IPS-NIHi11 (cell line): ENCODE measurements at regions not wholly inside any gene's neighbourhood (a gene's known extent, or its start where the extent isn't known, plus 50 kb on each side); places are given as distances from the start of the nearest gene placed in this dataset.

Experiments
- DNase-seq: peaks from one replicate; pipeline ENCODE4 v3.0.0; 2012; ENCODE audit warnings: mixed read lengths, low spot score

DNA sequence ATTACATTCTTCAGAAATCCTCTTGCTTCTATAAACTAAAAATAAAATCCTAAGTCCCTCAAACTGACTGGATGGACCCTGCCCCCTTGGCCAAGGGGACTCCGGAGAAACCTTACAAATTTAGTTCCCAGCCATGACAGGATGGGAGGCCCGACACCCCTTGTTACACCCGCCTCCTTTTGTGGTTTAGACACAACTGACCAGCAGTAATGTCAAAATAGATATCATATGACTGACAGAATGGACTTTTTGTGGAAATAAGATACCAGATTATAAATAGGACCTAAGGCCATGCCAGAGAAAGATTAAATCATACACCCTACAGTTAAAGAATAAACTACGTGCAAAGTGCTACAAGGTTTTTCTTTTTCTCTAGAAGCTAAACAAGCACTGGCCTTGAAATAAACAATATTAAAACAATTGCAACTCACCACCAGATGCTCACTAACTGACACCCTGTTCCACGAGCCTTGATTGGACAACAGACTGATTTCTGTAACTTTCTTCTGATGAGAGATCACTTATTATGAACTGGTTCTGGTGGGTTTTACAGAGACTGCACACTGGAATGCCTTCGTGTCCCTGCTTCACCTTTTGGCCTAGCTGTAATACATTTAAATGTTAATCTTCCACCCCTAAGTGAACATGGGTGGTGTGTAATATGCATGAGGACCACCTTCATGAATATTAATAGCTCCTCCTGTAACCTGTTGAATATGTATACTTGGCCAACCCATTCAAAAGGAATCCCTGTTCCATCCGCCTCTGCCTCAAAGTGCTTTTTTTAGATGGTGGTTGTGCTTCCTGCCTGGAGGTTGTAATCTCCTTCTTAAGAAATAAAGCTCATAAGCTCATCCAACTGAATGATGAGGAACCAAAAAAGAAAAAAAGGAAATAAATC, 99.6 kb downstream of the ODF2L start:
- DNase-seq: no peak

DNA sequence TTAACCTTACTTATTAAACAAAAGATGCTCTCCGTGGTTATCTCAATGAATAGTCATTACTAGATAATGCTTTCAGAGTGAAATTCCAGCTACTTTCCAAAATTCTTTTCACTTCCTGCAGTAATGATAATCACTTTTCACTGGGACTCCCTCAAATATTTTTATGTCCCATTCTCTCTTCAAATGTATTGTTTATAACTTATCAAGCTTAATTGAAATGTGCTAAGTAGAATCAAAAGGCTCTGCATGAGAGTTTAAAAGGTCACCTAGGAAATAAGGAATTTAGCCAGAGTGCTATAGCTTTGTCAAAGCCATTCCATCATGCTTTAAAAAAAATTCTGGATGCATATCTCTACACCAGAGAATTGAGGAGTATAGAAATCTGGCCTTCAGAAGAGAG, 106.4 kb downstream of the ODF2L start:
- DNase-seq: no peak

DNA sequence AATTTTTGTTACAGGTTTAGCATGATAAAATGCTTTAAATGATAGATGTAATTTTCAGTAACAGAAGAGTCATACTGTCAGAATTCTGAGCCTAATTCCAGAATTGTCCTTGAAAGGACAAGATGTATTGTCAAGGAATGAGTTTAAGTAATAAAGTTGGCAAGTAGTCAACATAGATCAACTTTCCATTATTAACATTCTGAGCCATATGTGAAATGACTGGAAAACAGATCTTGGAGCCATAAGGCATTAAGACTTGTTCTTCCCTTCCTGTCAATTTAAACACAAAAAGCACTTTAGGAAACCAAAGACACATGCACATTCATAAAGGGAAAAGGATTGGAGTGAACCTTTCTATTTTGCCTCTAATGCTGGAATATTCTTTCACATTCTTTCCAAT, 107.0 kb downstream of the ODF2L start:
- no peak for DNase-seq

DNA sequence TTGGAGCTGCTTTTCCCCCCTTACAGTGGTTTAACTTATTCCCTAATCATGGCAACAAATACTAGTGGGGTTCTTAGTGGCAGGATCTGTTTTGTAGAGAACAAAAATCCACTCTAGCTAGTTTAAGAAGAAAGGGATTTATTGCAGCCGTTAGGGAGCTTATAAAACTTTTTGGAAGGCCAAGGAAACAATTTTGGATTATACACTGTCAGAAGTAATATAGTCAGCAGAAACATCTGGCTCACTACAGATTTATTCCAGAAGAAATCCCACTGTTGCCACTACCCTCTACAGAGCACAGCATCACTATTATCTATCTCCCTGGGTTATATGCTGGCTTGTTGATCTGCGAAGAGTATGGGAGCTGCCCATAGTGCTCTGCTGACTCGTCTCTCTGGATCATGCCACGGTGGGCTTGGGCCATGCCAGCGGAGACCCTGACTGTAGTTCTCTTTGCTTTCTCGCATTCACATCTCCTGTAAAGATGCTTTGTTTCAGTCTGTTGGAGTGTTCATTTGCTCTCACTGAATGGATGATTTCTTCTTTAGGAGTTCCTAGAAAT, 107.5 kb downstream of the ODF2L start:
- DNase-seq: no peak

DNA sequence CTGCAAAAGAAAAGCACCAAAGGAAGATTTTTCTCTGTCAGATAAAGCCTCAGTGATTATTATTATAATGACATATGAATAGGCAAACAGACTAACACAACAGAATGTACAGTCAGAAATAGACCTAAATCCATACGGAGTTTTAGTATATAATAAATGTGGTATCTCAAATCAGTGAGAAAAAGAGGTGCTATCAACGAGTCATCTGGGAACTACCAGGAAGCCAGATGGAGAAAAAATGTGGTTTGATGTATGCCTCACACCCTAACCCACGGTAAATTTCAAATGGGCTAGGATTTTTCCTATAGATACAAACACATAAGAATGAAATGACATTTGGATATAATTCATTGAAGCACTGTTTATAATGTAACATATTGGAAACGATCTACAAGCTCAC, 110.3 kb downstream of the ODF2L start:
- DNase-seq: no peak

DNA sequence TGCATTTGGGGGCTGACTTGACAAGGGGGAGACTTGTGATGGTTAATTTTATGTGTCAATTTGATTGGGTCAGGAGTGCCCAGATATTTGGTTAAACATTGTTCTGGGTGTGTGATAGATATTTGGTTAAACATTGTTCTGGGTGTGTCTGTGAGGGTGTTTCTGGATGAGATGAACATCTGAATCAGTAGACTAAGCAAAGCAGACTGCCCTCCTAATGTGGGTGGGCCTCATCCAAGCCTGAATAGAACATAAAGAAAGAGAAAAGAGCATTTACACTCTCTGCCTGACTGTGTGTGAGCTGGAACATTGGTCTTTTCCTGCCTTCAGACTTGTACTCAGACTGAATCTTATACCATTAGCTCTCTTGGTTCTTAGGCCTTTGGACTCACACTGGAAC, 113.5 kb downstream of the ODF2L start:
- DNase-seq: no peak

DNA sequence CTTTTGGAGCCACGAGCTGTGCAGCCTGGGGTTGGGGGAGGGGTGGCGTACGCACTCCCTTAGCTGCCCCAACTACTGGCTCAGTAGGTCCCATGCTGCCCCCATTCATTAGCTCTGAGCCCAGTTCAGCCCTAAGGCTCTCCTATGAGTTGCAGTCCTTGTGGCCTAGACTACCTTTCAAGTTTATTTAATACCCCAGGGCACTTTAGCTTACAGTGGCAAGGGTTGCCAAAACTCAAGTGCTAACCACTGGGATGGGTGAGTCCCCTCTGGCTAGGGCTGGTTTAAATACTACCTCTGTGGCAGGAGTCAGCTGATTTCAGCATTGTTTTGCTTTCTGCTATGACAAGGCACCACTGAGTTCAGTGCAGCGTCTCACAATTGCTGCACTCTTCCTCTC, 118.2 kb downstream of the ODF2L start:
- no peak for DNase-seq

DNA sequence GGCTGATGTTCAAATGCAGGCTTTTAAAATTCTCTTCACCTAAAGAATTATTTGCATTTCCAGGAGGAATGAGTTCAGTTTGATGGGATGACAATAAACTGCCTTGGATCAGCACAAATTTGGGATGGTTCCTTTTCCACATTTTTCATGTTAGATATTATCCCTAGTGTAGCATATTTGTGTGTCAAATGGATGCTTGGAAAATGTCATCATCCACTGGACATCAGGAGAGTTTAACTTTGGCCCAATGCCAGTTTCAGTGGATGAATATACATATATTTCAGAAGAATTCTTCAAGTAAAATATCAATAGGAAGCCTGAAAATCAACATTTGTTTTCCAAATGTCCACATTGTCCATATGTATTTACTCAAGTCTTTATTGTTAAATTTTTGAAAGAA, 116.5 kb upstream of the COL24A1 start:
- no peak for DNase-seq

DNA sequence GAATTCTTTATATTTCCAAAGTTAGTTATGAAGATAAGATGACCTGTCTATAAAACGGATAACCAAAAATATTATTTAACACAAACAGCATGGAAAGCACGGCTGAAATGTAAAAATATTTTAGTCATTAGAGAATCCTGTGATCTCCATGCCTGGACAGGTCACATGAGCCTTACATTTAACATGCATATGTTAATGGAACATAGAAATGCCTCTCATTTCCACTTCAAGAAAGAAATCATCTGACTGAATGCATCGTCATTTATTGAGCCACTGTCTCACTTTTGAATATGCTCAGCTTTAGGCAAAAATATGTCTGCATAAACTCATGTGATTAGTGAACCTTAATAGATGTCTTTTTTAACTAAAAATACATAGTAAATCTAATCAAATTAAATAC, 115.5 kb upstream of the COL24A1 start:
- no peak for DNase-seq

DNA sequence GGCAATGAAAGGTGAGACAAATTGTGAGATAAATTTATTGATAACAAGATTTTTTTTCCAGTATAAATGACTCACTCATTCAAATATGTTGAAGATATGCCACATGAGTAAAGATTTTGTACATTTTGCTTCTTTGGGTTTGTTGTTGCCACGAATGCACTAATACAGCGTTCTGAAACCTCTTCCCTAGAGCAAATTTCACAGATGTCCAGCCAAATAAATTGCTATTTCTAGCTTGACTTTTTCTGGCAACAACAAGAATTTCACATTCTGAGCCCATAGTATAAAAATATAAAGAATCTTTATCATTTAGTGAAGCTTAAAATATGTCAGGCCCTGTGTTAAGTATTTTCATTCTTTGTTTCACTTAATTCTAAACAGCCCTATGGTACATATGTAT, 114.5 kb upstream of the COL24A1 start:
- DNase-seq: no peak

DNA sequence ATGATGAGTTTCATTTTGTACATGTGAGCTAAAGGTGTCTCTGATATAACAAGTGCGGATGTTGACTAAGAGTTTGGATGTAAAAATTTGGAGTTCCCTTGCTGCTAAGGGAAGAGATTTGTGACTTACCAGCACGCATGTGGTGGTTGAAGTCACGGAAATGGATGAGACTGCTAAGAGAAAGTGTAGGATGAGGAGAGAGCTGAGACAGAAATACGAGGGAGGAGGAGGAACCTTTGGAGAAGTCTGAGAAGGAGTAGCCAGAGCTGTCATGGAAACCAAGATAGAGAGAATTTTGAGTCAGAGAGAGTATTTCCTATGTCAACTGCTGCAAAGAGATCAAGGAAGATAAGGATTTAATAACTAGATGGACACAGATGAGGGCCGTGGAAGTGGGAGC, 106.5 kb upstream of the COL24A1 start:
- DNase-seq: no peak

DNA sequence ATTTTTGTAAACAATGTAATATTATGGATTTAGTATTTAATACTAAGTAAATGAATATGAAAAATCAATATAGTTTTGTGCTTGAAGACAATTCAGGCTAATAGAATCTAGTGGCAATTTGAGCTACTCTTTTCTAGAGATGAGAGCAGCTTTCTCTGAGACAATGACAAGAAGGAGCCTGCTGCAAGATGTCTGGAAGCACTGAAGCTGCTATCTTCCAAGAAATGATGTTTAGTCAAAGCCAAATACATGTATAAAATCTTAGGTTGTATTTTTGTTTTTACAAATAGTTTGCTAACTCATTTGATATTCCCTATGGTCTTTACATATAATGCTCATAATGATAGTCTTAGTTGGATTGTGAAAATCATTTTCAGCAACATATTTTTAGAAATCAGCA, 103.9 kb upstream of the COL24A1 start:
- no peak for DNase-seq

DNA sequence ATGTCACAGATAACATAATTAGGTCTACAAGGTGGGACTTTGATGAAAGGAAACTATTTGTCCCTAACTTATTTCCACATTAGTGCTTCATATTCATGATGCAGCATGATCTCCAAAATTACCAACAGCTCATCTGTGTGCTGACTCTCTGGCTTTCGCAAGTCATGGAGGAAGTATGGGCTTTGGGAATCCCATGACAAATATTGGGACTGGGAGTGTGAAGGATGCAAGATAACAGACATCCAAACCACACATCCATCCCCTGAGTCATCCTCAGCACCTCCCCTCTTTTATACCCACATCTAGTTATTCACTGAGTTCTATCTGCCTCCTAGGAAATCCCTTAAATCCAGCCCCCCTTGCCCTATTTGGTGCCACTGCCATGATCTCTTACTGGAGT, 102.8 kb upstream of the COL24A1 start:
- DNase-seq: no peak

DNA sequence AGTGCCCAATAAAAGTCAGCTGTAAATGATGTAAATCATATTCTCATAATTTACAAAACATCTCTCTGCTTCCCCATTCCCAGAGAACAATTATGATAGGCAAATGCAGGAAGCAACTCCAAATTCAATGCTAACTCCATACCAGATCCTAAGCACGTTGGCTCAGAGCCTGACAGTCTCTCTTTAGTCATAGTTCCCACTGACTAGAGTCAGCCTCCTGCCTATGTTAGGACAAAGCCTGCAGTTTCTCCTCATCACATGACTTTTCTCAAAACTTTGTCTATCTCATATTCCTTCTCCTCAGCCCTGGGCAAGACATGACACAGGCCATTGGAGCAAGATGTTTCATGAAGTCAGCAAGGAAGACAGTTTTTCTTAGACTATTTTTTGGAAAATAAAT, 101.5 kb upstream of the COL24A1 start:
- no peak for DNase-seq

DNA sequence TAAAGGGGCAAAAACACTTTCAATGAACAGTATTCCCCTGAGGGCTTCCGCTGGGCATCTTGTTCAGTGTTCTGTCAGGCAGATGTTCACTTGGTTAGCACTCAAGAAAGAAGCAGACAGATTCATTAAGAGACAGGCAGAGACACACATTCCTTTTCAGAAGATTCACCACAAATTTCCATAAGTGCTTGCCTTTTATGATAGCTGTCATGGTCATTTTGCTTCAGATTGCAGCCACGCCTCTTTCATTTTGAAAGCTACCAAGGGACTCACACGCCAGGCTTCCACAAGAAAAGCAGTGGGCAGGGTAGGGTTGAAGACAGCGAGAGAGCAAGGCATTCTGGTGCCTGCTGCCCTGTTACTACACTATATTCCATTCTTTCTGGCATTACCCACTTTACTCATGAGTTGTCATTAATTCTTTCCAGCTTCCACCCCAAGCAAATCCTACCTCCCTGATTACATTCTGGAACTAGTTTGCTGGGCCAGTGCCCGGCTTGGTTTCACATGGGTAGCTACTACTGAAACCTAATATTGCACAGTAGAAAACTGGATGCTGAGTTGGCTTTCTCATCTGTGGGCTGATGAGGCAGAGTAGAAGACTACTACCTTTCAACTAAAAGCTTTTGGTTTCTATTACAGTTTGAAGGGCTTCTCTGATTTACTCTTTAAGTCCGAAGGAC, 91.2 kb upstream of the COL24A1 start:
- DNase-seq: peak; percentile 26

DNA sequence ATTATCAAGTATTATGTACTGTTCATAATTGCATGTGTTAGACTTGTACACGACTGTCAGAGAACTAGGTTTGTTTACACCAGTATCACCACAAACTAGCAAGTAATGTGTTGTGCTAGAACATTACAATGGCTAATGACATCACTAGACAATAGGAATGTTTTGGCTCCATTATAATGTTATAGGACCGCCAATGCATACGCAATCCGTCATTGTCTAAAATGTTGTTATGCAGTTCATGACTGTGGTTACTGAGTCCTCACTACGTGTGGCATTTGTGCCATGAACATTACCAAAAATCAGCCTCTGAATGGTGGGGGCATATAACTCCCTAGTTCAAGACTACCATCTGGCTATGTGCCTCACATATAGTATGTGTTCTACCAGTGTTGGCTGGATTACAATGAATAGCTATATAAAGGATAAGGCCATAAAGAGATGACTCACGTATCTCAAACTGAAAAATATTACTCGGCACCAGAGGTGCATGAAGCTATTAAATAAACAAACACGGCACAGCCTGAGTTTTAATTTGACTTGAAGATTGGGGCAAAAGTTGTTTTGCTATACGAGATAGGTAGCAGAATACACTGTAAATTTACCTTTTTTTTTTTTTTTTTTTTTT, 89.1 kb upstream of the COL24A1 start:
- DNase-seq: no peak

DNA sequence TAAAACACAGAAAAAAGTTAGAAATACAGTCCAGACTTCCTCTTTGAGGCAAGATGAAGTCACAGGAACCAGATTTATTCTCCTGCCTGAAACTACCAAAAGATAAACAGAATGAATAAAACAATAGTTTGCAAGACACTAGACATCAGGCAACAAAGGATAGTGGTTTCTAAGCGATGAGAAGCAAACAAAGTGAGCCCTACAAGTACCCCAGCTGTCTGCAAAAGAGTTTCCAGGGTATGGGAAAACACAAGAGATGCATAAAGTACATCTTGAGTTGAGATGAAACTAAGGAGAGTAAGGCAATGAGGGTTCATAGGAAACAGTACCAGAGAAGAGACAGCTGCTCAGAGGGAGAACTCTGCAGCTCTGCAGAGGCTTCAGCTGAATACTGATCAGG, 83.3 kb upstream of the COL24A1 start:
- no peak for DNase-seq

DNA sequence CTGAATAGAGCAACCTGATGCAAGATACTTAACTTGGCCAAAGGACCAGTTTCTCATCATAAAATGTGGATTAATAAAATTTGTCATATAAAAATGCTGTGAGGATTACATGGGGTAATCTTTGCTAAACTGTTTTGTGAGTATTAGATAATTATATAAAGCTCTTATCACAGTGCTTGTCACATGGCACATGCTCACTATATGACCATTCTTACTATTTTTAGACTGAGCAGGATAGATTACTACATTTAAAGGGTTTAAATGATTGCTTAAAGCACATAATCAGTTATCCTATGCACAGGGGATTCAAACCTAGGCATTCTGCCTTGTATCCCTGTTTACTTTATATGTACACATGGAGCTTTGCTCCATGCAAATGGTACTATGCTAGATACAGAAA, 82.9 kb upstream of the COL24A1 start:
- no peak for DNase-seq

DNA sequence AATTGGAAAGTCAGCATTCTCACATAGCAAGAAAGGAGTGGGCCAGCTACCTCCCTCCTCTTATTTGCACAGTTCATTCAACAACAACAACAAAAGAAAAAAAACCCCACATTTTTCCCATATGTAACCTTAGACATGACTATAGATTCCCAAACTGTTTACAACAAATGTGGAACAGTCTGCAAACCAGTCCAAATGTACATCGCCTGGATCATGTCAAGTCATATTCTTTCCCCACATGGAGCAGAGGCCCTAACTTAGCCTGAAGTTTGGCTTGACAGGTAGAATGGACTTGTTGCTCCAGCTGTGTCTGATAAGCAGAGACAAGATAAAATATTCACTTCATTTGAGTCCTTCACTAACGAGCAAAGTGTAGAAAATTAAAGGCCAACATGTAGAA, 81.7 kb upstream of the COL24A1 start:
- no peak for DNase-seq

DNA sequence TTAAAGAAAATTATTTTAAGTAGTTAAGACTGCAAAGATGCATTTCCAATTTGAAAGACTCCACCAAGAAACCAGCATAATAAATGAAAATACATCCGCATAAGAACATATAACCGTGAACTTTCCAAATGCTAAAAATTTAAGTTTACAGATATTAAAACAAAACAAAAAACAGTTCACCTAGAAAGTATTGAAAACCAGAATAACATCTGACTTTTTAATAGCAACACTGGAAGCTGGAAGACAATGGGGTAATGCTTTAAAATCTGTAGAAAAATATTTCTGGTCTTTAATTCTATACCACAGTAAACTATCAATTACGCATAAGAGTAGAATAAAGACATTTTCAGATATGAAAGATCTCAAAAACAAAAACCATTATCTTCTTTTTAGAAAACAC, 79.3 kb upstream of the COL24A1 start:
- DNase-seq: no peak

DNA sequence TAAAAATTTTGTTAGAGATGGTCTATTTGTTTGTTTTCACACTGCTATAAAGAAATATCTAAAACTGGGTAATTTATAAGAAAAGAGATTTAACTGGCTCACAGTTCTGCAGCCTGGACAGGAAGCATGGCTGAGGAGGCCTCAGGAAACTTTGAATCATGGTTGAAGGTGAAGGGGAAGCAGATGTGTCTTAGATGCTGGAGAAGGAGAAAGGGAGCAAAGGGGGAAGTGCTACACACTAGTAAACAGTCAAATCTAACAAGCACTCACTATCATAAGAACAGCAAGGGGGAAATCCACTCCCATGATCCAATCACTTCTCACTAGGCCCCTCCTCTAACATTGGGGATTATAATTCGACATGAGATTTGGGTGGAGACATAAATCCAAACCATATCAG, 76.8 kb upstream of the COL24A1 start:
- no peak for DNase-seq

DNA sequence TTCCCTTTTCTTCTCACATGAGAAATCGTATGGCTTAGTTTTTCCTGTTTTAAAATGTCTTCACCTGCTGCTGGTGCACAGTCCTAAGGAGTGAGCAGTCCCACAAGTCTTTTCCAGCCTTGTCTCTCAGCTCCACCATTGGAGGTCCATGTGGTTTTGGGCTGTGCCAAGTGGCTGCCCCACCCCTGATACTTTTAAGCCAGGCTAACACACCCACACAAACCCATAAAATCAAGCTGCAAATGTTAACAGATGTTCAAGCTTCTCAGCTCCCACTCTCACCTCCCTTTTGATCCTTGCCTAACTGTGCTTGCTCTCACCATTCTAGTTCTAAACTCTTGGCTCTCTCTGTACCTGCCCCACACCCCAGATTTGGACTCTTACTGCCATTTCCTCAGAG, 74.5 kb upstream of the COL24A1 start:
- DNase-seq: no peak

DNA sequence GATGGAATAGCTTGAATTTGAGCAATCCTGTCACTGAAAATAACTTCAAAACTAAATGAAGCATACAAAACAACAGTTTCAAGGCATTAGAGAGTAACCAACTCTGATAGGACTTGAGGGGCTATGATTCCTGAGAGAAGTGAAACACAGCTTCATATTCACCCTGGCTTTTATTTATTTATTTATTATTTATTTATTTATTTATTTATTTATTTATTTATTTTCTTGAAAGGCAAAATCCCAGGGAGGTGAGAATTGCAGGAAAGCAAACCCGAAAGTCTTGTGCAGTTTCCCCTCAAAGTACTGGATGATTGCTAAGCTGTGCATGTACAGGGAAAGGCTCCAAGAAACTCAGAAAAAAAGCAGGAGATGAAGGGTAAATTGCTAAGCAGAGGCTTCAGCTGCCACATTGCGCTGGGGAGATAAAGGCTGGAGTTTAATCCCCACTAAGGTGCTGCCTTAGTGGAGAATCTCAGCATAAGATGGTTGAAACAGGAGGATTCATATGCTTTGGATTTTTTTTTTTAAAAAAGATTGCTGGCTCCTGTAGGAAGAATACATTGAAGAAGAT, 72.9 kb upstream of the COL24A1 start:
- DNase-seq: no peak
